CD4-positive, CD25-positive, alpha-beta regulatory T cell (primary cell): ENCODE measurements at regions not wholly inside any gene's neighbourhood (a gene's known extent, or its start where the extent isn't known, plus 50 kb on each side); places are given as distances from the start of the nearest gene placed in this dataset.

Experiments used
- ATAC-seq, 2 donors: fragments of 150-1000 bp; cut with Tn5 transposase; one replicate each; pipeline ENCODE4 v1.10.0; 2021; ENCODE audit warnings: low read depth in 2 of 2, moderate number of reproducible peaks in 2 of 2, moderate library complexity in 1 of 2
- DNase-seq, 3 donors: peaks; one replicate each; pipeline versions ENCODE4 v3.0.0 to v3.0.0-alpha.2; 2012 to 2022; ENCODE audit warnings: mixed read lengths in 1 of 3
- H3K27ac ChIP-seq: one replicate; pipeline ENCODE4 v1.7.0; 2013; ENCODE audit warnings: mild to moderate bottlenecking, low read length; ENCODE audit not compliant: insufficient read depth, poor library complexity, severe bottlenecking
- H3K27me3 ChIP-seq: one replicate; pipeline ENCODE4 v1.7.0; 2013; ENCODE audit warnings: low read length; ENCODE audit not compliant: control insufficient read depth, insufficient read depth
- H3K36me3 ChIP-seq: one replicate; pipeline ENCODE4 v1.7.0; 2013; ENCODE audit warnings: mild to moderate bottlenecking, low read length, moderate library complexity; ENCODE audit not compliant: control insufficient read depth, insufficient read depth
- H3K4me1 ChIP-seq: 2 replicates; pipeline ENCODE4 v1.7.0; 2013; ENCODE audit warnings: mild to moderate bottlenecking, low read length; ENCODE audit not compliant: insufficient read depth, control insufficient read depth, poor library complexity, severe bottlenecking
- H3K4me3 ChIP-seq: one replicate; pipeline ENCODE4 v1.7.0; 2013; ENCODE audit warnings: low read depth, mild to moderate bottlenecking, low read length, moderate library complexity
- H3K9me3 ChIP-seq, 2 experiments: 1 replicate in 1 of 2; 2 replicates in 1 of 2; pipeline ENCODE4 v1.7.0; 2013; ENCODE audit warnings: low read length in 2 of 2, mild to moderate bottlenecking in 1 of 2, moderate library complexity in 1 of 2; ENCODE audit not compliant: control insufficient read depth in 2 of 2
- H3K27ac Mint-ChIP-seq, 3 donors: one replicate each; pipeline ENCODE4 v1.8.0; 2020 to 2022; ENCODE audit warnings: mild to moderate bottlenecking in 3 of 3, mixed read lengths in 3 of 3, moderate library complexity in 2 of 3
- H3K27me3 Mint-ChIP-seq: one replicate; pipeline ENCODE4 v1.8.0; 2022; ENCODE audit warnings: mild to moderate bottlenecking, mixed read lengths
- H3K36me3 Mint-ChIP-seq: one replicate; pipeline ENCODE4 v1.8.0; 2020; ENCODE audit warnings: mixed read lengths
- H3K4me1 Mint-ChIP-seq, 4 donors: one replicate each; pipeline ENCODE4 v1.8.0; 2020 to 2022; ENCODE audit warnings: mixed read lengths in 4 of 4, mild to moderate bottlenecking in 1 of 4
- H3K4me3 Mint-ChIP-seq, 4 donors: one replicate each; pipeline ENCODE4 v1.8.0; 2020 to 2022; ENCODE audit warnings: mild to moderate bottlenecking in 4 of 4, mixed read lengths in 4 of 4, moderate library complexity in 3 of 4
- H3K9me3 Mint-ChIP-seq, 7 donors: one replicate each; pipeline ENCODE4 v1.8.0; 2020 to 2022; ENCODE audit warnings: mixed read lengths in 7 of 7, mild to moderate bottlenecking in 3 of 7, moderate library complexity in 2 of 7

DNA sequence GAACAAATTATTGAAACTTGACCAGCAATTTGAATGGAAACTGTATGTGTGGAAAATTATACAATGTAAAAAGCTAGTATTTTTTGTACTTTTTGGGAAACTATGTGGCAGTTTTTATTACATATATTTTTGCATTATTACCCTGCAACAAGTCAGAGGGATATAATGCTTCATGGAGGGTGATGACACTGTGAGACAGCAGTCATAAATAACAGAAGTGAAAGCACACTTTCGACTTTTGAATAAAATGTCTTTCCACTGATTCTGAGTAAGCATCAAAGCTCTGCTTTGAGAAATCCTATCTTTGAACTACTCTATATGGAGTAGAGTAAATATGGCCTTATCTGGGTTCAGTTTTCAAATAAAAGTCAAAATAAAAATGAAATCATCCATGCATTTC is 122.6 kb upstream of the PABPC4L start:
- ATAC-seq (no peak), DNase-seq (no peak)
- no peaks in the 10 kb centered on the region for H3K36me3 Mint-ChIP-seq
- no peaks in the 10 kb centered on the region for H3K27me3 ChIP-seq
- H3K4me3 ChIP-seq = no peak overlapping the region
- H3K9me3 ChIP-seq = peaks cover 0 to 10% of the 10 kb centered on the region in 2 experiments
- H3K27me3 Mint-ChIP-seq = no peaks in the 10 kb centered on the region
- no peak overlapping the region for H3K4me3 Mint-ChIP-seq
- no peaks in the 10 kb centered on the region for H3K4me1 ChIP-seq
- no peak overlapping the region for H3K27ac ChIP-seq
- no peaks in the 10 kb centered on the region for H3K36me3 ChIP-seq
- no peak overlapping the region for H3K27ac Mint-ChIP-seq
- no peaks in the 10 kb centered on the region for H3K4me1 Mint-ChIP-seq
- peaks cover 1 to 35% (median 10%) of the 10 kb centered on the region in 7 donors for H3K9me3 Mint-ChIP-seq

DNA sequence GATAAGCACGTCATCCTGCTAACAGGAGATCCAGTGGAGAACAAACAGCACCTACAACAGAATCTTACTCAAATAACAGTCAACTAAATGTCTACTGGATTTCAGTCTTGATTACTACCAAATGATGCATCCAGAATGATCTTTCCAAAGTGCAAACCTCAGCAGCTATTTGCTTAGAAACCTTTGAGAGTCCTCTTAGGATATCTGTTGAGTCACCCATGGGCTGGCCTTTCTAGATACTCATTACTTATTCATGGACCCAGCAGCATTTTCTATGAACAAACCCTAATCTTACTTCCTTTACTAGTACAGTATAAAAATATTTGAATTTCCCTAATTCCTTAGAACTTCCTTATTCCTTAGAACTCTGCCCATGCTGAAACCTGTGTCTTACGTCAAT is 118.5 kb upstream of the PABPC4L start:
- H3K4me3 ChIP-seq = no peak overlapping the region
- no peak overlapping the region for H3K27ac Mint-ChIP-seq
- no peaks in the 10 kb centered on the region for H3K4me1 ChIP-seq
- H3K27ac ChIP-seq = no peak overlapping the region
- no peaks in the 10 kb centered on the region for H3K27me3 ChIP-seq
- no peaks in the 10 kb centered on the region for H3K27me3 Mint-ChIP-seq
- H3K36me3 ChIP-seq = no peaks in the 10 kb centered on the region
- peaks cover 2 to 4% of the 10 kb centered on the region in 2 experiments for H3K9me3 ChIP-seq
- no peak overlapping the region for H3K4me3 Mint-ChIP-seq
- peaks cover 1 to 27% (median 12%) of the 10 kb centered on the region in 7 donors for H3K9me3 Mint-ChIP-seq
- DNase-seq (no peak), ATAC-seq (no peak)
- no peaks in the 10 kb centered on the region for H3K36me3 Mint-ChIP-seq
- no peaks in the 10 kb centered on the region for H3K4me1 Mint-ChIP-seq

DNA sequence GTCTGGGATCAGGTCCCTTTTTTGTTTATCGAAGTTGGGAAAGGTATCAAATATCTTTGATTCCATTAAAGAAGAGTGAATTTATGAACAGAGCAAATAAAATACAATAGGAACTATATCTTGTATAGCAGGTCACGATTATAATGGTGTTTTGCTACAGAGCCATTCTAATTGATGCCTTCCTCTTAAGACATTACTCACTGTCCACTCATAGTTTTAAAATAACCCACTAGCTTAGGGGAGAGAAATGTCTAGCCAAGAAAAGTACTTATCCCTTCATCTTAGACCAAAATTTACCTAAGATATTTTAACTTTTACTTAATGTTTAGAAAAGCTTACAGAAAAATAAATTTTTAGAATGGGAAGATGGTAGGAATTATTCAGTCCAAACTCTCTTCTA is 112.0 kb upstream of the PABPC4L start:
- Mint-ChIP-seq H3K36me3 (no peaks in the 10 kb centered on the region), H3K27me3 (no peaks in the 10 kb centered on the region), H3K9me3 (peaks cover 0 to 12% (median 6%) of the 10 kb centered on the region in 7 donors), H3K4me3 (no peak overlapping the region), H3K27ac (no peak overlapping the region), H3K4me1 (no peaks in the 10 kb centered on the region)
- Histone ChIP-seq H3K27ac (no peak overlapping the region), H3K4me3 (no peak overlapping the region), H3K27me3 (no peaks in the 10 kb centered on the region), H3K9me3 (peaks cover 0 to 2% of the 10 kb centered on the region in 2 experiments), H3K36me3 (no peaks in the 10 kb centered on the region), H3K4me1 (no peaks in the 10 kb centered on the region)
- ATAC-seq (no peak), DNase-seq (no peak)

DNA sequence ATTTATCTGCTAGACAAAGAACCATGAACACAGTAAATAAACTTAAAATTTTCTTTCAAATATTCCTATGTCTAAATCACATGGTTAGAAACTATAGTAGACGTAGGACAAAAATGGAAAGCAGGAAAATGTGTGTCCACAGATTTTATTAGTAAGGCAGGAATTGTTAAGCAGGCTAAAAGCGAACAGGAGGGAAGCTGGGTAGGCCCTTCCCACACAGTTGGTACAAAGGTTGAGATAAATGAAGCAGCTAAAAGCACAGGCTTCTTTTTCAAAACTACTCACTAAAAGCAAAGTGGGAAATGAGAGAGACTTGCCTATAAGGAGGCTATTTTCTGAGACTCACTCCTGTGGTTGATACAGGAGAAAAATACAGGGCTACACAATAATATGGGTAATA is 108.1 kb upstream of the PABPC4L start:
- peaks cover 0 to 9% (median 3%) of the 10 kb centered on the region in 7 donors for H3K9me3 Mint-ChIP-seq
- Histone ChIP-seq H3K4me1 (no peaks in the 10 kb centered on the region), H3K36me3 (no peaks in the 10 kb centered on the region), H3K27ac (no peak overlapping the region), H3K27me3 (no peaks in the 10 kb centered on the region), H3K4me3 (no peak overlapping the region), H3K9me3 (peaks cover 0 to 3% of the 10 kb centered on the region in 2 experiments)
- no peak overlapping the region for H3K4me3 Mint-ChIP-seq
- H3K4me1 Mint-ChIP-seq = no peaks in the 10 kb centered on the region
- ATAC-seq (no peak), DNase-seq (no peak)
- no peak overlapping the region for H3K27ac Mint-ChIP-seq
- no peaks in the 10 kb centered on the region for H3K27me3 Mint-ChIP-seq
- H3K36me3 Mint-ChIP-seq = no peaks in the 10 kb centered on the region

DNA sequence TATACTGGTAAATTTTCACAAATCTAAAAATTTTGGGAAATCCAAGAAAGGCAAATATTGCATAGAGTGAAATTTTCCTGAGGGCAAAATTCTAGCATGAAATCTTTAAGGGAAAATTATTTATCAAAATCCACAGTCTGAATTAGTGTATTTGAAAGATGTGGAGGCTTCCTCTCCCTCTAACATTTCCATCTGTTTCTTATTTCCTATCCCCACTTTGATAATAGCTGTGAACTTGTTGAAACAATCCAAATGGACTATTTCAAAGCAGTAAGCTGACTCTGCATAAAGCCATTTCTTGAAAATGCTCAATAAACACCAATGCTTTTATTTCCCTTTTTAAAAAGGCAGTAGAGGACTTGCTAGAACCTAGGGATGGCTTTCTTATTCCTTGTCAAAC is 107.3 kb upstream of the PABPC4L start:
- H3K9me3 ChIP-seq = peaks cover 0 to 5% of the 10 kb centered on the region in 2 experiments
- Mint-ChIP-seq H3K4me1 (no peaks in the 10 kb centered on the region), H3K9me3 (peaks cover 0 to 12% (median 3%) of the 10 kb centered on the region in 7 donors), H3K27ac (no peak overlapping the region), H3K4me3 (no peak overlapping the region), H3K36me3 (no peaks in the 10 kb centered on the region), H3K27me3 (no peaks in the 10 kb centered on the region)
- H3K27me3 ChIP-seq = no peaks in the 10 kb centered on the region
- no peaks in the 10 kb centered on the region for H3K4me1 ChIP-seq
- DNase-seq = no peak
- no peaks in the 10 kb centered on the region for H3K36me3 ChIP-seq
- no peak overlapping the region for H3K4me3 ChIP-seq
- no peak for ATAC-seq
- H3K27ac ChIP-seq = no peak overlapping the region

DNA sequence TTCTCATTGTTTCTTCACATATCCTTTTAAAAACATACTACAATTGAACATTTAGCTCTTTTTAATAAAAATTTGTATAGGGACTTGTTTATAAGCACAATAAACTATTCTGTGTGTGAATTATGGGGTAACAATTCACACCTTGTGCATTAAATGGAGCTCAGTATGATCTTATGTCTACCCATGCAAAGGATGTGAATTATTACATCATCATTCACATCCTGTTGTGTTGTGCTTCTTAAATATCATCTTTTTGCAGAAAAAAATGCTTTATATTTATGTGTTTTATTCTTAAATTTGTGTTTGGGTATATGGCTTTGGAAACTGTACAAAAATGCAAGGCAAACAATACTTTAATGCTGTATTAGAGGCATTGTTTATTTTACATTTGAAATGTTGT is 96.7 kb upstream of the PABPC4L start:
- no peak overlapping the region for H3K4me3 Mint-ChIP-seq
- peaks cover under 1 to 26% (median 8%) of the 10 kb centered on the region in 7 donors for H3K9me3 Mint-ChIP-seq
- H3K4me1 Mint-ChIP-seq = no peaks in the 10 kb centered on the region
- DNase-seq (no peak), ATAC-seq (no peak)
- Histone ChIP-seq H3K27ac (no peak overlapping the region), H3K9me3 (no peaks in the 10 kb centered on the region), H3K4me3 (no peak overlapping the region), H3K27me3 (no peaks in the 10 kb centered on the region), H3K4me1 (no peaks in the 10 kb centered on the region), H3K36me3 (no peaks in the 10 kb centered on the region)
- H3K27ac Mint-ChIP-seq = no peak overlapping the region
- H3K36me3 Mint-ChIP-seq = no peaks in the 10 kb centered on the region
- H3K27me3 Mint-ChIP-seq = no peaks in the 10 kb centered on the region

DNA sequence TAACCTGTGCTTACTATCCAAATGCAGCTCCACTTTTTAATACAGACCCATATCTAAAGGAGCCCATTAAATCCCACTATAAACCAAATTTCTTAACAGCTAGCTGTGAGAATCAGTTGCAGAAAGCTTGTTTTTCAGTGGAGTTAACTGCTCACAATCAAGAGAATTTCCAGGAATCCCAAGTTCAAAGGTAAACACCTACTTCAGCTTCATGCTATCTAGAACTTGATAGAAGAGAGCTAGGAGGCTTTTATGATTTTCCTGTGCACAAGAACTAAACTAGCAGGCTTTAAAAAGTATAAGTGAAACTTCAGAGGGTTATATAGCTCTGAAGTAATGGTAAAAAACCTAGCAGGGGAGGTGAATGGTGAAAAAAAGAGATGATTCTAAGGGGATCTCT is 96.2 kb upstream of the PABPC4L start:
- Histone ChIP-seq H3K27ac (no peak overlapping the region), H3K9me3 (peaks cover 0 to 3% of the 10 kb centered on the region in 2 experiments), H3K27me3 (no peaks in the 10 kb centered on the region), H3K36me3 (no peaks in the 10 kb centered on the region), H3K4me3 (no peak overlapping the region), H3K4me1 (no peaks in the 10 kb centered on the region)
- Mint-ChIP-seq H3K27me3 (no peaks in the 10 kb centered on the region), H3K36me3 (no peaks in the 10 kb centered on the region), H3K4me1 (no peaks in the 10 kb centered on the region), H3K4me3 (no peak overlapping the region), H3K27ac (no peak overlapping the region), H3K9me3 (peaks cover 0 to 24% (median 6%) of the 10 kb centered on the region in 7 donors)
- no peak for ATAC-seq
- DNase-seq = no peak

DNA sequence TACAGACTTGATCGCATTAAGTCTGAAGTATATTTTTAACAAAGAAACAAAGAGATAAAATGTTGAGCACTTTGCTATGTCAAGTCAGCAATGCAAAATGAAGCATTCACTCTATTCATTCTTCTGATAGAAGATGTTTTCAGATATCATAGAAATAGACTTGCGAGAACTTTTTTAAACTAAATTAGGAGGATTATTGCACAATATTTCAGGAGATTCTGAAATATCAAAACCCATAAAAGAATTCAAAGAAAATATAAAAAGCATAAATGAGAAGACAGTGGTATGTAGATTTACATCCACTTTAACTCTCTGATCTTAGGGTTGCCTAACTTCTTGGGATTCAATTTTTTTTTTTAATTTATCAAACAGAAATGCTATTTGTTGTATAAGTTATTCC is 81.1 kb upstream of the PABPC4L start:
- Histone ChIP-seq H3K9me3 (peaks cover 0 to 3% of the 10 kb centered on the region in 2 experiments), H3K27ac (no peak overlapping the region), H3K4me3 (no peak overlapping the region), H3K4me1 (no peaks in the 10 kb centered on the region), H3K27me3 (no peaks in the 10 kb centered on the region), H3K36me3 (no peaks in the 10 kb centered on the region)
- H3K27ac Mint-ChIP-seq = no peak overlapping the region
- ATAC-seq (no peak), DNase-seq (no peak)
- H3K27me3 Mint-ChIP-seq = no peaks in the 10 kb centered on the region
- no peak overlapping the region for H3K4me3 Mint-ChIP-seq
- H3K36me3 Mint-ChIP-seq = no peaks in the 10 kb centered on the region
- H3K9me3 Mint-ChIP-seq = peaks cover 0 to 16% (median under 1%) of the 10 kb centered on the region in 7 donors
- H3K4me1 Mint-ChIP-seq = no peaks in the 10 kb centered on the region
